ENCODE measurements at regions not wholly inside any gene's neighbourhood (a gene's known extent, or its start where the extent isn't known, plus 50 kb on each side); places are given as distances from the start of the nearest gene placed in this dataset.

- no peak overlapping the region for H2AFZ ChIP-seq (ENCODE audit: low read depth, low read length)
- H3K4me1 ChIP-seq (ENCODE audit: control insufficient read depth, extremely low read depth, insufficient read depth, low read length), result no peaks in the 10 kb centered on the region
- H3K9ac ChIP-seq (replicated peaks; ENCODE audit: extremely low read depth, insufficient read depth, low read length), result no peak overlapping the region
- BruUV-seq (replicated peaks), result no TSS peak
- H3K27me3 ChIP-seq (ENCODE audit: control insufficient read depth in 2 of 2, insufficient read depth in 2 of 2, low read length in 2 of 2), result no peaks in the 10 kb centered on the region
- no peak for FAIRE-seq
- H3K36me3 ChIP-seq (ENCODE audit: control insufficient read depth in 2 of 2, extremely low read depth in 1 of 2, insufficient read depth in 2 of 2, low read length in 2 of 2), result no peaks in the 10 kb centered on the region
- H3K4me3 ChIP-seq (replicated peaks in 1 of 3; ENCODE audit: insufficient read depth in 1 of 3, low read depth in 1 of 3, low read length in 3 of 3), result no peak overlapping the region
- no peak overlapping the region for H3K27ac ChIP-seq (ENCODE audit: insufficient read depth, low read depth, low read length)
- no peaks in the 10 kb centered on the region for H3K9me1 ChIP-seq (replicated peaks; ENCODE audit: control insufficient read depth, extremely low read depth, insufficient read depth, low read length)
- ChIA-PET POLR2A (no interaction called here), CTCF (no interaction called here)
- no peak overlapping the region for H3K4me2 ChIP-seq (ENCODE audit: insufficient read depth, low read length)
- intact Hi-C loops (cut with micrococcal nuclease) (no loop called here), dilution Hi-C loops (cut with MboI; ENCODE audit: extremely low pct_ligation_motif_present, low sequenced_read_pairs) (no loop called here)
- TF ChIP-seq, protein P1, sequence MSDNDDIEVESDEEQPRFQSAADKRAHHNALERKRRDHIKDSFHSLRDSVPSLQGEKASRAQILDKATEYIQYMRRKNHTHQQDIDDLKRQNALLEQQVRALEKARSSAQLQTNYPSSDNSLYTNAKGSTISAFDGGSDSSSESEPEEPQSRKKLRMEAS (IDR thresholded peaks at IDR 0.05; ENCODE audit: insufficient read depth, insufficient read length), result no peak
- TF ChIP-seq FOS (IDR thresholded peaks at IDR 0.05; ENCODE audit: borderline replicate concordance, insufficient read depth, low read length) (no peak), MYC (IDR thresholded peaks at IDR 0.05; ENCODE audit: low read depth, low read length) (no peak), EZH2 (IDR thresholded peaks at IDR 0.05; ENCODE audit: borderline replicate concordance, low read depth, low read length, severe bottlenecking) (no peak), POLR2A (IDR thresholded peaks at IDR 0.05; ENCODE audit: low read depth, low read length) (no peak), JUN (IDR thresholded peaks at IDR 0.05; ENCODE audit: borderline replicate concordance, insufficient read depth, insufficient read length, low read depth) (no peak), GATA2 (IDR thresholded peaks at IDR 0.05; ENCODE audit: insufficient read depth, insufficient read length, low read depth, low read length) (no peak), POLR2AphosphoS5 (IDR thresholded peaks at IDR 0.05; ENCODE audit: insufficient read depth, low read depth, low read length) (no peak)
- TF ChIP-seq, protein P2, sequence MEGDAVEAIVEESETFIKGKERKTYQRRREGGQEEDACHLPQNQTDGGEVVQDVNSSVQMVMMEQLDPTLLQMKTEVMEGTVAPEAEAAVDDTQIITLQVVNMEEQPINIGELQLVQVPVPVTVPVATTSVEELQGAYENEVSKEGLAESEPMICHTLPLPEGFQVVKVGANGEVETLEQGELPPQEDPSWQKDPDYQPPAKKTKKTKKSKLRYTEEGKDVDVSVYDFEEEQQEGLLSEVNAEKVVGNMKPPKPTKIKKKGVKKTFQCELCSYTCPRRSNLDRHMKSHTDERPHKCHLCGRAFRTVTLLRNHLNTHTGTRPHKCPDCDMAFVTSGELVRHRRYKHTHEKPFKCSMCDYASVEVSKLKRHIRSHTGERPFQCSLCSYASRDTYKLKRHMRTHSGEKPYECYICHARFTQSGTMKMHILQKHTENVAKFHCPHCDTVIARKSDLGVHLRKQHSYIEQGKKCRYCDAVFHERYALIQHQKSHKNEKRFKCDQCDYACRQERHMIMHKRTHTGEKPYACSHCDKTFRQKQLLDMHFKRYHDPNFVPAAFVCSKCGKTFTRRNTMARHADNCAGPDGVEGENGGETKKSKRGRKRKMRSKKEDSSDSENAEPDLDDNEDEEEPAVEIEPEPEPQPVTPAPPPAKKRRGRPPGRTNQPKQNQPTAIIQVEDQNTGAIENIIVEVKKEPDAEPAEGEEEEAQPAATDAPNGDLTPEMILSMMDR (IDR thresholded peaks at IDR 0.05; ENCODE audit: extremely low read depth in 1 of 2, insufficient read depth in 1 of 2, low read depth in 1 of 2, low read length in 2 of 2), result no peak
- no peaks in the 10 kb centered on the region for H4K20me1 ChIP-seq (replicated peaks; ENCODE audit: control insufficient read depth, extremely low read depth, insufficient read depth, low read length)
- no peak for DNase-seq (ENCODE audit: low read depth, low spot score)
- H3K9me3 ChIP-seq (replicated peaks; ENCODE audit: control insufficient read depth, insufficient read depth, low read length), result no peaks in the 10 kb centered on the region
- no peaks in the 10 kb centered on the region for H3K79me2 ChIP-seq (ENCODE audit: control insufficient read depth, insufficient read depth, low read length)
Observed at GRCh38 chr10:83835945-83836745, 303.2 kb upstream of the GHITM start.

Measured in endothelial cell of umbilical vein (primary cell).